ENCODE measurements at regions not wholly inside any gene's neighbourhood (a gene's known extent, or its start where the extent isn't known, plus 50 kb on each side); places are given as distances from the start of the nearest gene placed in this dataset.

GRCh38 chr7:89845952-89846351 lies 308.3 kb upstream of the STEAP1 start:
- H4K20me1 ChIP-seq (ENCODE audit: insufficient read depth, low read length): no peaks in the 10 kb centered on the region
- H3K4ac ChIP-seq (ENCODE audit: low read depth, low read length): no peak overlapping the region
- no peaks in the 10 kb centered on the region for H3K36me3 ChIP-seq (ENCODE audit: control insufficient read depth, insufficient read depth, low read length)
- no peaks in the 10 kb centered on the region for H3K4me1 ChIP-seq (ENCODE audit: control insufficient read depth, insufficient read depth, low read length)
- H3K4me3 ChIP-seq (ENCODE audit: insufficient read depth, low read depth, low read length): no peak overlapping the region
- no peak overlapping the region for H2AK5ac ChIP-seq (ENCODE audit: low read depth, low read length)
- no peak overlapping the region for H3K9ac ChIP-seq (ENCODE audit: low read depth, low read length)
- no TSS peak for BruUV-seq (replicated peaks)
- H2AK9ac ChIP-seq (replicated peaks; ENCODE audit: low read depth, low read length, poor library complexity): no peak overlapping the region
- H3K56ac ChIP-seq (ENCODE audit: extremely low read depth, insufficient read depth, low read length): no peak overlapping the region
- DNase-seq (no peak), ATAC-seq (ENCODE audit: low read depth) (no peak)
- no peaks in the 10 kb centered on the region for H3K79me1 ChIP-seq (ENCODE audit: low read depth in 1 of 2, low read length in 2 of 2)
- ChIA-PET POLR2A (ENCODE audit: unreplicated experiment) (no interaction called here), CTCF (no interaction called here)
- H3K9me1 ChIP-seq (ENCODE audit: insufficient read depth, low read length): no peaks in the 10 kb centered on the region
- no peak overlapping the region for H2AFZ ChIP-seq (replicated peaks; ENCODE audit: low read length, poor library complexity)
- 0 out of 2 replicates have a peak, but pooled peaks cover 3% of the 10 kb centered on the region for H3K9me3 ChIP-seq (ENCODE audit: control insufficient read depth, insufficient read depth, low read length)
- no peak overlapping the region for H2BK20ac ChIP-seq (ENCODE audit: low read depth, low read length)
- H4K91ac ChIP-seq (ENCODE audit: insufficient read depth, low read depth, low read length): no peak overlapping the region
- H3K4me2 ChIP-seq (ENCODE audit: low read depth, low read length): no peak overlapping the region
- no peak overlapping the region for H3K18ac ChIP-seq (ENCODE audit: low read depth, low read length)
- H2BK120ac ChIP-seq (ENCODE audit: low read depth, low read length): no peak overlapping the region
- TF ChIP-seq CHD1 (IDR thresholded peaks at IDR 0.05; ENCODE audit: low read depth, low read length) (no peak), RFX5 (IDR thresholded peaks at IDR 0.05; ENCODE audit: low read depth, low read length) (no peak), MXI1 (IDR thresholded peaks at IDR 0.05; ENCODE audit: borderline replicate concordance, low read depth, low read length) (no peak), CEBPB (IDR thresholded peaks at IDR 0.05; ENCODE audit: low read depth, low read length) (no peak), CTCF (conservative IDR thresholded peaks at IDR 0.05; ENCODE audit: low read depth, low read length) (no peak), MAZ (IDR thresholded peaks at IDR 0.05; ENCODE audit: borderline replicate concordance, low read depth, low read length) (no peak), POLR2A (IDR thresholded peaks at IDR 0.05; ENCODE audit: low read depth, low read length) (no peak), ELK1 (IDR thresholded peaks at IDR 0.05; ENCODE audit: borderline replicate concordance, low read depth, low read length) (no peak)
- H3K27ac ChIP-seq (ENCODE audit: insufficient read depth, low read length): no peak overlapping the region
- no peak overlapping the region for H3K23ac ChIP-seq (ENCODE audit: low read depth, low read length)
- in situ Hi-C loops (cut with MboI; ENCODE audit: low sequenced_read_pairs) (no loop called here), intact Hi-C loops (cut with micrococcal nuclease) (no loop called here), dilution Hi-C loops (cut with HindIII; ENCODE audit: low sequenced_read_pairs, unreplicated experiment) (no loop called here)
- H4K8ac ChIP-seq (ENCODE audit: low read depth in 2 of 2, low read length in 2 of 2): no peak overlapping the region
- no peak overlapping the region for H4K5ac ChIP-seq (ENCODE audit: low read depth, low read length)
- H2BK15ac ChIP-seq (ENCODE audit: low read depth, low read length): no peak overlapping the region
- H2BK5ac ChIP-seq (ENCODE audit: low read depth, low read length, poor library complexity, severe bottlenecking): no peak overlapping the region
- no peaks in the 10 kb centered on the region for H3K27me3 ChIP-seq (ENCODE audit: control insufficient read depth, insufficient read depth, low read length)
- H3K14ac ChIP-seq (replicated peaks; ENCODE audit: low read depth, low read length): no peak overlapping the region
- WGBS, 2 experiments (ENCODE audit: extremely low coverage in 2 of 2, insufficient read length in 1 of 2): no CpG with 5 or more reads among the region's 2 CpGs

Measured in IMR-90 (cell line).